Epidermal melanocyte (primary cell): ENCODE measurements at regions not wholly inside any gene's neighbourhood (a gene's known extent, or its start where the extent isn't known, plus 50 kb on each side); places are given as distances from the start of the nearest gene placed in this dataset.
"Not testable (repeated sequence)": the region's sequence is repeated elsewhere in the genome, so short reads cannot be mapped to it uniquely, and the experiment has no call there.

Experiments
- DNase-seq: peaks from one replicate; pipeline ENCODE4 v3.0.0; 2011; ENCODE audit warnings: low spot score; ENCODE audit not compliant: insufficient read length

- no peak for DNase-seq
Measured at GRCh38 chr10:29199941-29200679, 88.8 kb upstream of the LYZL1 start.

GRCh38 chr10:29202386-29202940 is 86.4 kb upstream of the LYZL1 start:
- DNase-seq = no peak

- no peak for DNase-seq
Measured at GRCh38 chr10:29203432-29203831, 85.4 kb upstream of the LYZL1 start.

GRCh38 chr10:29204070-29204800 is 84.6 kb upstream of the LYZL1 start:
- DNase-seq = no peak

- DNase-seq = no peak
Measured at GRCh38 chr10:29205787-29206186, 83.1 kb upstream of the LYZL1 start.

GRCh38 chr10:29208845-29209244 is 80.0 kb upstream of the LYZL1 start:
- DNase-seq = no peak

- no peak for DNase-seq
Measured at GRCh38 chr10:29209830-29210229, 79.0 kb upstream of the LYZL1 start.

- DNase-seq = no peak
Measured at GRCh38 chr10:29210266-29210868, 78.5 kb upstream of the LYZL1 start.

GRCh38 chr10:29212597-29212996 is 76.3 kb upstream of the LYZL1 start:
- DNase-seq = no peak

GRCh38 chr10:29214551-29214950 is 74.3 kb upstream of the LYZL1 start:
- no peak for DNase-seq

GRCh38 chr10:29217292-29217738 is 71.6 kb upstream of the LYZL1 start:
- DNase-seq = no peak

GRCh38 chr10:29223326-29223725 is 65.5 kb upstream of the LYZL1 start:
- DNase-seq = no peak

GRCh38 chr10:29224631-29225030 is 64.2 kb upstream of the LYZL1 start:
- no peak for DNase-seq

- no peak for DNase-seq
Measured at GRCh38 chr10:29227201-29227600, 61.7 kb upstream of the LYZL1 start.

- DNase-seq = no peak
Measured at GRCh38 chr10:29228562-29228961, 60.3 kb upstream of the LYZL1 start.

- peak; percentile 61 for DNase-seq
Measured at GRCh38 chr10:29229258-29229705, 59.6 kb upstream of the LYZL1 start.

- not testable (repeated sequence) for DNase-seq
Measured at GRCh38 chr10:29236910-29237309, 52.0 kb upstream of the LYZL1 start.

- DNase-seq = no peak
Measured at GRCh38 chr10:29237786-29238185, 51.1 kb upstream of the LYZL1 start.

GRCh38 chr10:29238523-29239135 is 50.2 kb upstream of the LYZL1 start:
- DNase-seq = no peak
